C4-2B (cell line): ENCODE measurements at regions not wholly inside any gene's neighbourhood (a gene's known extent, or its start where the extent isn't known, plus 50 kb on each side); places are given as distances from the start of the nearest gene placed in this dataset.

Source experiments
- ZFX ChIP-seq: fragments of 450-650 bp; IDR thresholded peaks from 2 replicates; pipeline ENCODE4 v1.6.1; 2017
- TF ChIP-seq, protein P1 (sequence below): fragments of 450-650 bp; conservative IDR thresholded peaks from 2 replicates; pipeline ENCODE4 v1.5.1; 2017; ENCODE audit warnings: mild to moderate bottlenecking

DNA sequence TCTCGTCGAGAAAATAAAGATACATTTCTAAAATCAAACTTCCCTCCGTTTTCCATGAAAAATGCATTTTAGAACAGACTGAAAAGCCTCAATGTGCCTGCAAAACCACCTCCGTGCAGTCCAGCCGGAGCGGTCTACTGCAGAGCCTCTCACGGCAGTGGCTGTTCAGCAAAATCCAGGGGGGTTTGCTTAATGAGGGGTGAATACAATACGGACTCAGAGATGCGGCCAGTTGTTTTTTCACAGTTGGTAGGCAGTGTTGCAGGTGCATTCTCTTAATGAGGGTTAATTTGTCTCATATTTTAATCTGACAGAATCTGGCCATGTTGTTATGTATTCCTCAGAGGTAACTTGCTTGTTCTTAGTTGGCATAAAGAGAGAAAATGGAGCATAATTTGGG is 223.0 kb downstream of the EBLN2 start:
- TF ChIP-seq, protein P1, sequence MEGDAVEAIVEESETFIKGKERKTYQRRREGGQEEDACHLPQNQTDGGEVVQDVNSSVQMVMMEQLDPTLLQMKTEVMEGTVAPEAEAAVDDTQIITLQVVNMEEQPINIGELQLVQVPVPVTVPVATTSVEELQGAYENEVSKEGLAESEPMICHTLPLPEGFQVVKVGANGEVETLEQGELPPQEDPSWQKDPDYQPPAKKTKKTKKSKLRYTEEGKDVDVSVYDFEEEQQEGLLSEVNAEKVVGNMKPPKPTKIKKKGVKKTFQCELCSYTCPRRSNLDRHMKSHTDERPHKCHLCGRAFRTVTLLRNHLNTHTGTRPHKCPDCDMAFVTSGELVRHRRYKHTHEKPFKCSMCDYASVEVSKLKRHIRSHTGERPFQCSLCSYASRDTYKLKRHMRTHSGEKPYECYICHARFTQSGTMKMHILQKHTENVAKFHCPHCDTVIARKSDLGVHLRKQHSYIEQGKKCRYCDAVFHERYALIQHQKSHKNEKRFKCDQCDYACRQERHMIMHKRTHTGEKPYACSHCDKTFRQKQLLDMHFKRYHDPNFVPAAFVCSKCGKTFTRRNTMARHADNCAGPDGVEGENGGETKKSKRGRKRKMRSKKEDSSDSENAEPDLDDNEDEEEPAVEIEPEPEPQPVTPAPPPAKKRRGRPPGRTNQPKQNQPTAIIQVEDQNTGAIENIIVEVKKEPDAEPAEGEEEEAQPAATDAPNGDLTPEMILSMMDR, result no peak
- TF ChIP-seq ZFX, result no peak
